KMS-11 (cell line): ENCODE measurements at regions not wholly inside any gene's neighbourhood (a gene's known extent, or its start where the extent isn't known, plus 50 kb on each side); places are given as distances from the start of the nearest gene placed in this dataset.
"Not testable (repeated sequence)": the region's sequence is repeated elsewhere in the genome, so short reads cannot be mapped to it uniquely, and the experiment has no call there.

Source experiments
- H2AFZ ChIP-seq: fragments of 200-600 bp; sonication (generic); 2 replicates; pipeline ENCODE4 v1.6.1; 2016; ENCODE audit warnings: antibody characterized with exemption, mixed run types, low read depth
- H3K27ac ChIP-seq: fragments of 200-600 bp; sonication (generic); 2 replicates; pipeline ENCODE4 v1.6.1; 2016; ENCODE audit warnings: mild to moderate bottlenecking, mixed run types
- H3K27me3 ChIP-seq: fragments of 200-600 bp; sonication (generic); 2 replicates; pipeline ENCODE4 v1.6.1; 2017; ENCODE audit warnings: mild to moderate bottlenecking, low read depth, mixed run types, moderate library complexity; ENCODE audit not compliant: insufficient read depth
- H3K36me3 ChIP-seq: fragments of 200-600 bp; sonication (generic); 2 replicates; pipeline ENCODE4 v1.6.1; 2017; ENCODE audit warnings: mild to moderate bottlenecking, mixed run types; ENCODE audit not compliant: insufficient read depth
- H3K4me1 ChIP-seq: fragments of 200-600 bp; sonication (generic); 2 replicates; pipeline ENCODE4 v1.6.1; 2016; ENCODE audit warnings: mild to moderate bottlenecking, low read depth, mixed run types; ENCODE audit not compliant: poor library complexity, severe bottlenecking
- H3K4me2 ChIP-seq: fragments of 200-600 bp; sonication (generic); 2 replicates; pipeline ENCODE4 v1.7.0; 2016; ENCODE audit warnings: mild to moderate bottlenecking, mixed run types
- H3K4me3 ChIP-seq: fragments of 200-600 bp; sonication (generic); IDR thresholded peaks from 2 replicates; pipeline ENCODE4 v1.6.1; 2017; ENCODE audit warnings: low read depth, low read length, mixed read lengths; ENCODE audit not compliant: insufficient read depth
- H3K79me2 ChIP-seq: fragments of 200-600 bp; sonication (generic); 2 replicates; pipeline ENCODE4 v1.6.1; 2016; ENCODE audit warnings: low read depth, mixed run types; ENCODE audit not compliant: insufficient read depth
- H3K9ac ChIP-seq: fragments of 200-600 bp; sonication (generic); 2 replicates; pipeline ENCODE4 v1.6.1; 2016; ENCODE audit warnings: mild to moderate bottlenecking, mixed run types
- H4K20me1 ChIP-seq: fragments of 200-600 bp; sonication (generic); 2 replicates; pipeline ENCODE4 v1.6.1; 2016; ENCODE audit warnings: mild to moderate bottlenecking, mixed run types; ENCODE audit not compliant: insufficient read depth
- TF ChIP-seq, protein P1 (sequence below): fragments of 200-600 bp; sonication (generic); conservative IDR thresholded peaks from 2 replicates; pipeline ENCODE4 v1.6.1; 2017; ENCODE audit warnings: low read depth, mild to moderate bottlenecking, antibody characterized with exemption, low read length, moderate library complexity, mixed read lengths

DNA sequence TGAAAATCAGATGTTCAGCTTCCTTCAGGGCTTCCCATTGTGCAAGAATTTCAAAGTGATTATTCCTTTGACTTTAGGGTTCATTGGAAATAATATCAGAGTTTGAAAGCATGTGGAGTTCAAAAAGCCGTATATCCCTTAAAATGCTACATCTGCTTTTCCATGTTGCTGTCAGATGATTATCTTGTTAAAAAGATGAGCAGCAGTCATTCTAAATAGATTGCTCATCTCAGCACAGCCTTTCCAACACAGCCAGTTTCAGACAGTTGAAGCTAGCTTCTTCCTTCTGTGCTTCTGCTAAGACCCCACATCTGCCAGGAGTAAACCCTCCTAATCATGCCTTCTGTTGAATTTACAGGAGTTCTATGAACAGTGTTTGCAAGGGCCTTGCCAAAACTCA lies 204.4 kb upstream of the PTER start:
- no peaks in the 10 kb centered on the region for H3K36me3 ChIP-seq
- H3K4me1 ChIP-seq = no peaks in the 10 kb centered on the region
- H3K4me3 ChIP-seq = no peak overlapping the region
- no peaks in the 10 kb centered on the region for H3K79me2 ChIP-seq
- H4K20me1 ChIP-seq = no peaks in the 10 kb centered on the region
- no peak overlapping the region for H3K4me2 ChIP-seq
- no peak overlapping the region for H3K27ac ChIP-seq
- H2AFZ ChIP-seq = no peak overlapping the region
- TF ChIP-seq, protein P1, sequence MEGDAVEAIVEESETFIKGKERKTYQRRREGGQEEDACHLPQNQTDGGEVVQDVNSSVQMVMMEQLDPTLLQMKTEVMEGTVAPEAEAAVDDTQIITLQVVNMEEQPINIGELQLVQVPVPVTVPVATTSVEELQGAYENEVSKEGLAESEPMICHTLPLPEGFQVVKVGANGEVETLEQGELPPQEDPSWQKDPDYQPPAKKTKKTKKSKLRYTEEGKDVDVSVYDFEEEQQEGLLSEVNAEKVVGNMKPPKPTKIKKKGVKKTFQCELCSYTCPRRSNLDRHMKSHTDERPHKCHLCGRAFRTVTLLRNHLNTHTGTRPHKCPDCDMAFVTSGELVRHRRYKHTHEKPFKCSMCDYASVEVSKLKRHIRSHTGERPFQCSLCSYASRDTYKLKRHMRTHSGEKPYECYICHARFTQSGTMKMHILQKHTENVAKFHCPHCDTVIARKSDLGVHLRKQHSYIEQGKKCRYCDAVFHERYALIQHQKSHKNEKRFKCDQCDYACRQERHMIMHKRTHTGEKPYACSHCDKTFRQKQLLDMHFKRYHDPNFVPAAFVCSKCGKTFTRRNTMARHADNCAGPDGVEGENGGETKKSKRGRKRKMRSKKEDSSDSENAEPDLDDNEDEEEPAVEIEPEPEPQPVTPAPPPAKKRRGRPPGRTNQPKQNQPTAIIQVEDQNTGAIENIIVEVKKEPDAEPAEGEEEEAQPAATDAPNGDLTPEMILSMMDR = no peak
- H3K9ac ChIP-seq = no peak overlapping the region
- H3K27me3 ChIP-seq = no peaks in the 10 kb centered on the region

- Histone ChIP-seq H3K4me1 (no peaks in the 10 kb centered on the region), H4K20me1 (no peaks in the 10 kb centered on the region), H3K27me3 (no peaks in the 10 kb centered on the region), H3K27ac (no peak overlapping the region), H3K9ac (no peak overlapping the region), H3K36me3 (no peaks in the 10 kb centered on the region), H3K79me2 (no peaks in the 10 kb centered on the region), H3K4me3 (no peak overlapping the region), H2AFZ (no peak overlapping the region), H3K4me2 (no peak overlapping the region)
- TF ChIP-seq, protein P1 = no peak
Observed at GRCh38 chr10:16234916-16235315, 201.9 kb upstream of the PTER start.

DNA sequence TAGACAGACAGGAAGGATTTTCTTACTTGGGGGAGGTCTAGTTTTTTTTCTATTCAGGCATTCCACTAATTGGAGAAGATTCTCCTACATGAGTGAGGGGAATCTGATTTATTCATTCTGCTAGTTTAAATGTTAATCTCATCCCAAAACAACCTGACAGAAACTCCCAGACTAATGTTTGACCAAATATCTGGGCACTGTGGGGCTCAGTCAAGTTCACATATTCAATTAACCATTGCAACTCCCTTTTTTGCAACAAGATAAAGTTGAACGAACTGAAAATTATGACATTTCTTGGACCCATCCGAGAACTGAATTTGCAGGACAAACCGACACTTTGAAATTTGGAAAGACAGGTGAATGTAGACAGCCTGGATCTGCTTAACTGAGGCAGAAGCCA lies 194.4 kb upstream of the PTER start:
- H3K9ac ChIP-seq = no peak overlapping the region
- H2AFZ ChIP-seq = no peak overlapping the region
- H4K20me1 ChIP-seq = no peaks in the 10 kb centered on the region
- no peak overlapping the region for H3K4me3 ChIP-seq
- H3K27me3 ChIP-seq = no peaks in the 10 kb centered on the region
- H3K4me2 ChIP-seq = no peak overlapping the region
- no peak overlapping the region for H3K27ac ChIP-seq
- no peaks in the 10 kb centered on the region for H3K4me1 ChIP-seq
- H3K36me3 ChIP-seq = no peaks in the 10 kb centered on the region
- no peaks in the 10 kb centered on the region for H3K79me2 ChIP-seq
- TF ChIP-seq, protein P1 = no peak

DNA sequence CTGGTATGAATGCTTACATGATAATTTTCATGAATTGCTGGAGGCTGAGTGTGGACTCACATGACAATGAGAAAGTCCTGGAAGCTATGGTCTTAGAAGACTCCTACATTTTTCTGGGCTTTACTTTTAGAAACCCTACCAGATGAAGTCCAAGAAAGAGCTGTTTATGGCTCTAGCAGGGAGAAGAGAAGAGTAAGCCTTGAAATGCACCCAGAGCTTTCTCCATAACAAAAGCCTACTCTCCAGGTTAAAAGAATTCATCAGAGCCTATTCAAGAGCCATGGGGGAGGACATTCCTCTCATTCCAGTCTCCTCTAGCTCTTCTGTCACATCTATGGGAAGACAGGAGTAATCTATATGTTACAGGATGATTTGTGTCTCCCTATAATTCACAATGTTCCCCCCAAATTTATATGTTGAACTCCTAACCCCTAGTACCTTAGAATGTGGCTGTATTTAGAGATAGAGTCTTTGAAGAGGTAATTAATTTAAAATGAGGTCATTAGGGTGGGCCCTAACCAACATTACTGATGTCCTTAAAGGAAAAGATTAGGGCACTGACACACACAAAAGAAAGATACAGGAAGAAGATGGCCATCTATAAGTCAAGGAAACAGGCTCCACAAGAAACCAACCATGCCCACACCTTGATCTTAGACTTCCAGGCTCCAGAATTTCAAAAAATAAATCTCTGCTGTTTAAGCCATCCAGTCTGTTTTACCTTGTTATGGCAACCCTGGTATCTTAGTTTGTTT lies 193.8 kb upstream of the PTER start:
- Histone ChIP-seq H4K20me1 (no peaks in the 10 kb centered on the region), H3K4me1 (no peaks in the 10 kb centered on the region), H3K4me3 (no peak overlapping the region), H3K79me2 (no peaks in the 10 kb centered on the region), H3K9ac (no peak overlapping the region), H2AFZ (no peak overlapping the region), H3K27me3 (no peaks in the 10 kb centered on the region), H3K4me2 (no peak overlapping the region), H3K36me3 (no peaks in the 10 kb centered on the region), H3K27ac (no peak overlapping the region)
- TF ChIP-seq, protein P1 = no peak

DNA sequence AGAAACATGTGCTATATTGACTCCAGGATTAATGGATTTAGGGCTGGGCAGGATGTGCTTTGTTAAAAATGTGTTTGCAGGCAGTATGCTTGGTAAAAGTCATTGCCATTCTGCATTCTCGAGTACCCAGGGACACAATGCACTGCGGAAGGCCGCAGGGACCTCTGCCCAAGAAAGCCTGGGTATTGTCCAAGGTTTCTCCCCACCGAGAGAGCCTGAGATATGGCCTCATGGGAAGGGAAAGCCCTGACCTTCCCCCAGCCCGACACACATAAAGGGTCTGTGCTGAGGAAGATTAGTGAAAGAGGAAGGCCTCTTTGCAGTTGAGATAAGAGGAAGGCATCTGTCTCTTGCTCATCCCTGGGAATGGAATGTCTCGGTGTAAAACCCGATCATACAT lies 186.7 kb upstream of the PTER start:
- H3K36me3 ChIP-seq, H3K4me2 ChIP-seq, H3K4me1 ChIP-seq, H2AFZ ChIP-seq, H3K4me3 ChIP-seq, H3K27me3 ChIP-seq, H3K79me2 ChIP-seq, H3K9ac ChIP-seq, H4K20me1 ChIP-seq, H3K27ac ChIP-seq: not testable (repeated sequence)
